Ectodermal cell (in vitro differentiated cells): ENCODE measurements at regions not wholly inside any gene's neighbourhood (a gene's known extent, or its start where the extent isn't known, plus 50 kb on each side); places are given as distances from the start of the nearest gene placed in this dataset.

Experiments
- H3K27ac ChIP-seq: 2 replicates; pipeline ENCODE4 v1.7.0; 2013; ENCODE audit warnings: mild to moderate bottlenecking, low read depth, low read length; ENCODE audit not compliant: insufficient read depth, poor library complexity, severe bottlenecking
- H3K27me3 ChIP-seq: 2 replicates; pipeline ENCODE4 v1.7.0; 2013; ENCODE audit warnings: mild to moderate bottlenecking, low read length; ENCODE audit not compliant: insufficient read depth, control insufficient read depth, poor library complexity, severe bottlenecking
- H3K36me3 ChIP-seq: one replicate; pipeline ENCODE4 v1.7.0; 2013; ENCODE audit warnings: low read length; ENCODE audit not compliant: control insufficient read depth, insufficient read depth
- H3K4me1 ChIP-seq: one replicate; pipeline ENCODE4 v1.7.0; 2013; ENCODE audit warnings: low read length; ENCODE audit not compliant: control insufficient read depth, insufficient read depth
- H3K4me3 ChIP-seq: 2 replicates; pipeline ENCODE4 v1.7.0; 2013; ENCODE audit warnings: low read depth, low read length, control low read depth; ENCODE audit not compliant: insufficient read depth
- H3K9me3 ChIP-seq: 2 replicates; pipeline ENCODE4 v1.7.0; 2013; ENCODE audit warnings: mild to moderate bottlenecking, low read length, moderate library complexity; ENCODE audit not compliant: control insufficient read depth
- WGBS, 2 experiments: methylation state at CpG; one replicate each; pipeline ENCODE4 v1.1.7; 2013; ENCODE audit warnings: missing lambda C conversion rate in 2 of 2; 5-methylcytosine and 5-hydroxymethylcytosine counted together

DNA sequence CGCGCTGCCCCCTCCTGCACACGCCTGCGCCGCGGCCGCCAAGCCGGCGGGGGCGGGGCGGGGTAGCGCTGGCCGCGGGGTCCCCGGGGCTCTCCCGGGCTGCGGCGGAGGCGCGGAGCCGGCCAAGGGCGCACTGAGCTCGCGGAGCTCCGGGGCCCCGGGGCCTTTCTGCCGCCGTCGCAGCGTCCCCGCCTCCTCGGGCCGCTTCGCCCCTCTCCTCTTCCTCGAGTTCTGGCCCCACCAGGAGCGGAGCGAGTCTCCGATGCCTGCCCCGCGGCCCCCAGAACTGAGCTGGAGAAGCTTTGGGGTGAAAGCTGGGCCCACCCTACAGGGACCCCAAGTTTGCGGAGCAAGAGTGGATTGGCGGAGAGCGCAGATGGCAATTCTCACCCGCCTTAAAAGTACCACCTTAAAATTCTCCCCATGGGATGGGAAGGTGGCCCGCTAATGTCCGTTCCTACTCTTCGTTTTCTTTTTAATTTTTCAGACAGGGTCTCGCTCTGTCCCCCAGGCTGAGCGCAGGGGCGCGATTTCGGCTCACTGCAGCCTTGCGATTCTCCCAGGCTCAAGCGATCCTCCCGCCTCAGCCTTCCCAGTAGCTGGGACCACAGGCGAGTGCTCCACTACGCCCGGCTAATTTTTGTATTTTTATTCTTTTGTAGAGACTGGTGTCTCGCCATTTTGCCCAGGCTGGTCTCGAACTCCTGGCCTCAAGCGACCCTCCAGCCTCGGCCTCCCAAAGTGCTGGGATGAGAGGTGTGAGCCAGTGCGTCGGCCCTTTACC, 129.6 kb downstream of the NDUFA12 start:
- Histone ChIP-seq H3K27ac (no peak overlapping the region), H3K4me3 (peak overlapping the region; percentile 35), H3K36me3 (no peaks in the 10 kb centered on the region), H3K9me3 (no peaks in the 10 kb centered on the region), H3K4me1 (no peaks in the 10 kb centered on the region), H3K27me3 (peaks cover 57% of the 10 kb centered on the region)
- 6% methylated on average over 64 of the region's 64 CpGs for WGBS, 2 experiments

DNA sequence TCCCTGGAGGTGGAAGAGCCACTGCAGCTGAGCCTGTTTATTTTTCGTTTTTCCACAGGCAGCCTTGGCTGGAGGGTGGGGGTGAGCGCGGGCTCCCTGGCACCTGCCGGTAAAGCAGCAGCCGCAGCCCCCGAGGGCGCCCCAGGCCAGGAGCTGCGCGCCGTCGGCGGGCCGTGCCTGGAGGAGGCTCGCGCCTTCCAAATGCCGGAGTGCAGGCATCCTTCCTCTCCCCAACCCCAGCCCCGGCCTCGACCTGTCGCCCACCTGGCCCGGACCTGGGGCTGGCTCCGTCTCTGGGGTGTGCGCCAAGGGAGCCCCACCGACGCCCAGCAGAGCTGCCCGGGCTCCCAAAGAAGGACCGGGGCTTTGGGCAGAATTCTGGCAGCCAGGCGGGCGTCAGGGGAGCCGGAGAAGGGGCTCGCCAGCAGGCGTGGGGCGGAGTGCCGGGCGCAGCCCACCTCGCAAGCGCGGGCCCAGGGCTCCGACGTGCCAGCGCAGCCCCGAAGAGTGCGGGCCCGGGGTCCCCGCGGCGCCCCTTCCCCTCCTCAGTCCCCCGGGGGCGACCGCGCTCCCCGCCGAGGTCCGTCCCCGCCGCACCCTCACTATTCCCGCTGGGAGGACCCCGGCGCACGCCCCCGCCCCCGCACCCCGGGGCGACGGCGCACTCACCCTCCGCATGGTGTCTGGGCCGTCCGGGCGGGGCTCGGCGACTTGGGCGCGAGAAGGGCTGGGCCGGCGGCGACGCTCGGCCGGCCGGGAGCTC, 130.3 kb downstream of the NDUFA12 start:
- H3K4me1 ChIP-seq: no peaks in the 10 kb centered on the region
- no peak overlapping the region for H3K27ac ChIP-seq
- H3K9me3 ChIP-seq: no peaks in the 10 kb centered on the region
- H3K36me3 ChIP-seq: no peaks in the 10 kb centered on the region
- H3K27me3 ChIP-seq: peaks cover 57% of the 10 kb centered on the region
- WGBS, 2 experiments: 2% methylated on average over 80 of the region's 80 CpGs
- H3K4me3 ChIP-seq: peak overlapping the region; percentile 35

DNA sequence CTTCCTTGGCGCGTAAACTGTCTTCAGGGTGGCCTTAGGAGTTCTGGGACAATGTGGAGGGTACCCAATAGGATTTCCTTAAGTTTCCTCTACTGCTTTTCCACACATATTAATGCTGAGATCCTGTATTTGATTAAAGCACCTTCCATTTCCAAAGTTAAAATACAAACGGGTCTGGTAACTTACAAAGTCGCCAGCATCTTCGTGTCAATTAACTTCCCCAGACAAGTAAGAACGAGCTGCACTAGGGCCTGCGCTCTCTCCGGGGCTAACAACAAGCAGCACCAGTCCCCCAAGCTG, 130.9 kb downstream of the NDUFA12 start:
- H3K4me3 ChIP-seq: no peak overlapping the region
- no peaks in the 10 kb centered on the region for H3K9me3 ChIP-seq
- H3K27ac ChIP-seq: no peak overlapping the region
- no peaks in the 10 kb centered on the region for H3K4me1 ChIP-seq
- H3K27me3 ChIP-seq: peaks cover 57% of the 10 kb centered on the region
- no peaks in the 10 kb centered on the region for H3K36me3 ChIP-seq
- WGBS, 2 experiments: 35% methylated on average over 8 of the region's 8 CpGs

GRCh38 chr12:94872007-94872653, 131.4 kb downstream of the NDUFA12 start:
- 85 to 86% methylated on average over 10 of the region's 11 CpGs for WGBS, 2 experiments
- Histone ChIP-seq H3K27me3 (peaks cover 57% of the 10 kb centered on the region), H3K27ac (no peak overlapping the region), H3K4me3 (no peak overlapping the region), H3K36me3 (no peaks in the 10 kb centered on the region), H3K4me1 (no peaks in the 10 kb centered on the region), H3K9me3 (no peaks in the 10 kb centered on the region)

DNA sequence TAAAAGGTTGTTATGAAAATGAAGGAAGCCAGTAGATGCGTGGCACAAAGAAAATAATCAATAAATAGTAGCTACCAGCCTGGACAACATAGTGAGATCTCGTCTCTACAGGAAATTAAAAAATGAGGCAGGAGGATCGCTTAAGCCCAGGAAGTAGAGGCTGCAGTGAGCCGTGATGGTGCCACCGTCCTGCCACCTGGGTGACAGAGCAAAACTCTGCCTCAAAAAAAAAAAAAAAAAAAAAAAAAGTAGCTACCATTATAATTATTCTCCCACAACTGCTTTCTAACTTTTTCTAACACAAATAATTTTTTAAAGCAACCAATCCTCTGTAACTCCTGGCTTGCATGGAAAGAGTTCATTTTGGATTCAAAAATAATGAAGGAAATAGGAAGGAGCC, 133.0 kb downstream of the NDUFA12 start:
- Histone ChIP-seq H3K27ac (no peak overlapping the region), H3K27me3 (peaks cover 50% of the 10 kb centered on the region), H3K4me3 (no peak overlapping the region), H3K9me3 (no peaks in the 10 kb centered on the region), H3K36me3 (no peaks in the 10 kb centered on the region), H3K4me1 (no peaks in the 10 kb centered on the region)
- WGBS, 2 experiments: 77 to 88% methylated on average over 5 of the region's 5 CpGs

DNA sequence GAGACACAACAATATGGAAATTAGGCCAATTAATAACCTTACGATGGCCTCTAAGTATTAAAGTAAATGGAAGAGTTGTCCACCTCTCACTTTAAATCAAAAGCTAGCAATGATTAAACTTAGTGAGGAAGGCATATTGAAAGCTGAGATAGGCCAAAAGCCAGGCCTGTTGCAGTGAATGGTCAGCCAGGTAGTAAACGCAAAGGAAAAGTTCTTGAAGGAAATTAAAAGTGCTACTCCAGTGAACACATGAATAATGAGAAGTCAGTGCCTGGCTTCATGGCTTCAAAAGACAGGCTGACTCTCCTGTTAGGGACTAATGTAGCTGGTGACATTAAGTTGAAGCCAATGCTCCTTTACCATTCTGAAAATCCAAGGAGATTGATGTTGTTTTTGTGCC, 135.3 kb downstream of the NDUFA12 start:
- WGBS, 2 experiments: 85 to 92% methylated on average over 1 to 2 of the region's 2 CpGs
- Histone ChIP-seq H3K9me3 (no peaks in the 10 kb centered on the region), H3K4me3 (no peak overlapping the region), H3K27ac (no peak overlapping the region), H3K27me3 (peaks cover 26% of the 10 kb centered on the region), H3K4me1 (no peaks in the 10 kb centered on the region), H3K36me3 (no peaks in the 10 kb centered on the region)

GRCh38 chr12:94867066-94867855, 136.2 kb downstream of the NDUFA12 start:
- Histone ChIP-seq H3K27ac (no peak overlapping the region), H3K36me3 (no peaks in the 10 kb centered on the region), H3K4me3 (no peak overlapping the region), H3K9me3 (no peaks in the 10 kb centered on the region), H3K4me1 (no peaks in the 10 kb centered on the region), H3K27me3 (peaks cover 17% of the 10 kb centered on the region)
- 89 to 90% methylated on average over 4 to 5 of the region's 5 CpGs for WGBS, 2 experiments

- Histone ChIP-seq H3K36me3 (no peaks in the 10 kb centered on the region), H3K27ac (no peak overlapping the region), H3K27me3 (no peaks in the 10 kb centered on the region), H3K9me3 (no peaks in the 10 kb centered on the region), H3K4me1 (no peaks in the 10 kb centered on the region), H3K4me3 (no peak overlapping the region)
- 82 to 100% methylated on average over 1 of the region's 1 CpG for WGBS, 2 experiments
These were observed 138.5 kb downstream of the NDUFA12 start for GRCh38 chr12:94864987-94865386.

- no peaks in the 10 kb centered on the region for H3K36me3 ChIP-seq
- H3K4me1 ChIP-seq: no peaks in the 10 kb centered on the region
- WGBS, 2 experiments: 91 to 94% methylated on average over 8 of the region's 8 CpGs
- H3K27ac ChIP-seq: no peak overlapping the region
- H3K27me3 ChIP-seq: no peaks in the 10 kb centered on the region
- H3K4me3 ChIP-seq: no peak overlapping the region
- no peaks in the 10 kb centered on the region for H3K9me3 ChIP-seq
These were observed 140.0 kb downstream of the NDUFA12 start for GRCh38 chr12:94863321-94864035.
